Peyer's patch (tissue), 4 donors: ENCODE measurements at regions not wholly inside any gene's neighbourhood (a gene's known extent, or its start where the extent isn't known, plus 50 kb on each side); places are given as distances from the start of the nearest gene placed in this dataset.
"Not testable (repeated sequence)": the region's sequence is repeated elsewhere in the genome, so short reads cannot be mapped to it uniquely, and the experiment has no call there.

ENCODE experiments used
- DNase-seq, 3 donors: peaks; one replicate each; pipeline ENCODE4 v3.0.0-alpha.2; 2017 to 2019
- H3K27ac ChIP-seq, 4 donors: fragments of 200-600 bp; sonication (generic); one replicate each; pipeline ENCODE4 v1.5.1; 2016 to 2019
- H3K27me3 ChIP-seq, 2 donors: fragments of 200-600 bp; sonication (generic); one replicate each; pipeline ENCODE4 v1.5.1; 2019
- H3K36me3 ChIP-seq, 3 donors: fragments of 200-600 bp; sonication (generic); one replicate each; pipeline ENCODE4 v1.5.1; 2016 to 2019
- H3K4me1 ChIP-seq, 4 donors: fragments of 200-600 bp; sonication (generic); one replicate each; pipeline ENCODE4 v1.5.1; 2016 to 2019
- H3K4me3 ChIP-seq, 4 donors: fragments of 200-600 bp; sonication (generic); 1 replicate in 3 of 4; 2 replicates in 1 of 4; pipeline ENCODE4 v1.5.1; 2016 to 2019; ENCODE audit warnings: mild to moderate bottlenecking in 1 of 4
- H3K9me3 ChIP-seq, 4 donors: fragments of 200-600 bp; sonication (generic); one replicate each; pipeline ENCODE4 v1.5.1; 2016 to 2019; ENCODE audit warnings: mild to moderate bottlenecking in 1 of 4
- POLR2A ChIP-seq, 2 donors: fragments of 450-650 bp; IDR thresholded peaks; one replicate each; pipeline ENCODE4 v1.5.1; 2017; ENCODE audit warnings: antibody characterized with exemption in 2 of 2, mild to moderate bottlenecking in 2 of 2, moderate library complexity in 2 of 2
- TF ChIP-seq, protein P1 (sequence below), 6 experiments: fragments of 450-650 bp in 4 of 6; fragments of 200-600 bp in 2 of 6; sonication (generic) in 1 of 6; IDR thresholded peaks; one replicate each; pipeline ENCODE4 v1.5.1; 2017 to 2019; ENCODE audit warnings: antibody characterized with exemption in 6 of 6, mild to moderate bottlenecking in 3 of 6, moderate library complexity in 1 of 6

DNA sequence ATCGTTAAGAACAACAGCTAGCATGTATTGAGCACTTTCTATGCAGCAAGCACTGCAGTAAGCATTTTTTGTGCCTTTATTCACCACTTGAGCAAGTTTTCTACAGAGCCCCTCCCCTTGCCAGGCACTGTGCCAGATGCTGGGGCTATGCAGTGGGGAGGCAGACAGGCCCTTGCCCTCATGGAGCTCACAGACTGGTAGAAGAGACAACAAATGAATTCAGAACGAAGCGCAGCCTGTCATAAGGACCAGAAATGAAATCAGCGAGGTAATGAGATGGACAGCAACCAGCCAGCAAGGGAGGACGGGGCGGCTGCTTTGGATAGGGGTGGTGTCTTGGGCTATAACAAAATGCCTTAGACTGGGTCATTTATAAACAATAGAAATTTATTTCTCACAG, 68.8 kb downstream of the C9orf50 start:
- H3K27ac ChIP-seq = peak overlapping the region in 1 of 4 donors; percentile 42
- no peak for DNase-seq
- no peak overlapping the region for H3K4me3 ChIP-seq
- peaks cover 0 to 7% of the 10 kb centered on the region in 2 donors for H3K27me3 ChIP-seq
- peaks cover 0 to 6% (median 0%) of the 10 kb centered on the region in 4 donors for H3K4me1 ChIP-seq
- no peak for TF ChIP-seq POLR2A (IDR thresholded peaks at IDR 0.05)
- TF ChIP-seq, protein P1, sequence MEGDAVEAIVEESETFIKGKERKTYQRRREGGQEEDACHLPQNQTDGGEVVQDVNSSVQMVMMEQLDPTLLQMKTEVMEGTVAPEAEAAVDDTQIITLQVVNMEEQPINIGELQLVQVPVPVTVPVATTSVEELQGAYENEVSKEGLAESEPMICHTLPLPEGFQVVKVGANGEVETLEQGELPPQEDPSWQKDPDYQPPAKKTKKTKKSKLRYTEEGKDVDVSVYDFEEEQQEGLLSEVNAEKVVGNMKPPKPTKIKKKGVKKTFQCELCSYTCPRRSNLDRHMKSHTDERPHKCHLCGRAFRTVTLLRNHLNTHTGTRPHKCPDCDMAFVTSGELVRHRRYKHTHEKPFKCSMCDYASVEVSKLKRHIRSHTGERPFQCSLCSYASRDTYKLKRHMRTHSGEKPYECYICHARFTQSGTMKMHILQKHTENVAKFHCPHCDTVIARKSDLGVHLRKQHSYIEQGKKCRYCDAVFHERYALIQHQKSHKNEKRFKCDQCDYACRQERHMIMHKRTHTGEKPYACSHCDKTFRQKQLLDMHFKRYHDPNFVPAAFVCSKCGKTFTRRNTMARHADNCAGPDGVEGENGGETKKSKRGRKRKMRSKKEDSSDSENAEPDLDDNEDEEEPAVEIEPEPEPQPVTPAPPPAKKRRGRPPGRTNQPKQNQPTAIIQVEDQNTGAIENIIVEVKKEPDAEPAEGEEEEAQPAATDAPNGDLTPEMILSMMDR (IDR thresholded peaks at IDR 0.05) = no peak
- no peaks in the 10 kb centered on the region for H3K36me3 ChIP-seq
- H3K9me3 ChIP-seq = no peaks in the 10 kb centered on the region

DNA sequence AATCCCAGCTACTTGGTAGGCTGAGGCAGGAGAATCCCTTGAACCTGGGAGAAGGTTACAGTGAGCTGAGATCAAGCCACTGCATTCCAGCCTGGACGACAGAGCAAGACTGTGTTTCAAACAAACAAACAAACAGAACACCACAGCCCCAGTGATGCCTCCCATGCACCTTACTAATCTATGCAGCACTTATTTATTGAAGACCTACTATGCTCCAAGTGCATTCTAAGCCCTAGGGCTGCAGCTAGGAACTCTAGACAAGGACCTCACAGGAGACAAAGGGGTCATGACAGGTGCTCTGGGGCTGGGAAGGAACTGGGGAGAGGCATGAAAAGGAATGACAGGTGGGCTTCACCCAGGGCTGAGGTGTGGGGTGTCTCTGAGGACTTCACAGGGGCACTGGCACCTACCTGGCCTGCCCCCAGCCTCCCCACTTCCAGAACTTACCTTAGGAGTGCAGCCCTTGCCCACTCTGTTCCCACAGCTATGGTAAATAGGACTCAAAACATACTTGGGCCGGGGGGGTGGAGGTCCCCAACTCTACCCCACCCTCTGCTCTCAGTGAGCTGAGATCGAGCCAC, 69.4 kb downstream of the C9orf50 start:
- no peak for DNase-seq
- Histone ChIP-seq H3K4me1 (peaks cover 0 to 6% (median 0%) of the 10 kb centered on the region in 4 donors), H3K4me3 (no peak overlapping the region), H3K9me3 (no peaks in the 10 kb centered on the region), H3K36me3 (no peaks in the 10 kb centered on the region), H3K27me3 (peaks cover 0 to 7% of the 10 kb centered on the region in 2 donors), H3K27ac (peak overlapping the region in 1 of 4 donors; percentile 13)
- TF ChIP-seq POLR2A (IDR thresholded peaks at IDR 0.05) = no peak
- TF ChIP-seq, protein P1 (IDR thresholded peaks at IDR 0.05) = no peak

GRCh38 chr9:129550977-129551376, 69.9 kb downstream of the C9orf50 start:
- not testable (repeated sequence) for H3K9me3 ChIP-seq, H3K36me3 ChIP-seq, H3K27me3 ChIP-seq, H3K4me3 ChIP-seq, DNase-seq, H3K4me1 ChIP-seq
- H3K27ac ChIP-seq = peak overlapping the region in 1 of 4 donors; percentile 83

GRCh38 chr9:129550199-129550839, 70.6 kb downstream of the C9orf50 start:
- Histone ChIP-seq H3K27ac (peak overlapping the region; percentile 64 to 83 (median 72)), H3K4me3 (peak overlapping the region; percentile 18 to 55 (median 40)), H3K36me3 (no peaks in the 10 kb centered on the region), H3K27me3 (peaks cover 0 to 7% of the 10 kb centered on the region in 2 donors), H3K4me1 (peaks cover 0 to 6% (median 0%) of the 10 kb centered on the region in 4 donors), H3K9me3 (no peaks in the 10 kb centered on the region)
- TF ChIP-seq, protein P1 (IDR thresholded peaks at IDR 0.05) = no peak
- no peak for TF ChIP-seq POLR2A (IDR thresholded peaks at IDR 0.05)
- DNase-seq = peak; percentile 20 to 71 (median 65)

GRCh38 chr9:129549684-129550083, 71.2 kb downstream of the C9orf50 start:
- Histone ChIP-seq H3K4me1 (peaks cover 0 to 6% (median 0%) of the 10 kb centered on the region in 4 donors), H3K36me3 (no peaks in the 10 kb centered on the region), H3K4me3 (peak overlapping the region; percentile 18 to 55 (median 40)), H3K27ac (peak overlapping the region; percentile 64 to 83 (median 72)), H3K9me3 (no peaks in the 10 kb centered on the region), H3K27me3 (peaks cover 0 to 7% of the 10 kb centered on the region in 2 donors)
- no peak for TF ChIP-seq POLR2A (IDR thresholded peaks at IDR 0.05)
- TF ChIP-seq, protein P1 (IDR thresholded peaks at IDR 0.05) = no peak
- peak in 1 of 3 donors; percentile 53 for DNase-seq

DNA sequence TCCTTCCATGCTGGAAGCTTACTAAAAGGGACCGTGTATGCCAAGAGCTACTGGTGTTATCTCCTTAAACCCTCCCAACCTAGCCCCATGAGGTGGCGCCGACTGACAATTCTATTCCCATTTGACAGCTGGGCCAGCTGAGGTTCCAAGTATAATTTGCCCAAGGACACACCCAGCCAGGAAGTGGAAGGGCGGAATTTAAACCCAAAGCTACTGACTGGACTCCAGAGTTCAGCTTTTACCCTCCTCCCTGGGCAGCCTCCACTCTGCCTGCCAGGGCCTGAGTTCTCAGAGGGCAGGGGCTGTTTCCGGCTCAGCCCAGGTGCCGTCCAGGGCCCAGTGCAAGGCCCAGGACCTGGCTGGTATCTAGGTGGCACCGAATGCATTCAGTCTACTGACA, 71.8 kb downstream of the C9orf50 start:
- no peaks in the 10 kb centered on the region for H3K9me3 ChIP-seq
- H3K27me3 ChIP-seq = peaks cover 0 to 7% of the 10 kb centered on the region in 2 donors
- TF ChIP-seq, protein P1 (IDR thresholded peaks at IDR 0.05) = no peak
- TF ChIP-seq POLR2A (IDR thresholded peaks at IDR 0.05) = no peak
- DNase-seq = no peak
- H3K4me3 ChIP-seq = peak overlapping the region in 1 of 4 donors; percentile 55
- H3K36me3 ChIP-seq = no peaks in the 10 kb centered on the region
- H3K27ac ChIP-seq = peak overlapping the region; percentile 64 to 83 (median 72)
- H3K4me1 ChIP-seq = peaks cover 0 to 6% (median 0%) of the 10 kb centered on the region in 4 donors
